ENCODE measurements at regions not wholly inside any gene's neighbourhood (a gene's known extent, or its start where the extent isn't known, plus 50 kb on each side); places are given as distances from the start of the nearest gene placed in this dataset.

DNA sequence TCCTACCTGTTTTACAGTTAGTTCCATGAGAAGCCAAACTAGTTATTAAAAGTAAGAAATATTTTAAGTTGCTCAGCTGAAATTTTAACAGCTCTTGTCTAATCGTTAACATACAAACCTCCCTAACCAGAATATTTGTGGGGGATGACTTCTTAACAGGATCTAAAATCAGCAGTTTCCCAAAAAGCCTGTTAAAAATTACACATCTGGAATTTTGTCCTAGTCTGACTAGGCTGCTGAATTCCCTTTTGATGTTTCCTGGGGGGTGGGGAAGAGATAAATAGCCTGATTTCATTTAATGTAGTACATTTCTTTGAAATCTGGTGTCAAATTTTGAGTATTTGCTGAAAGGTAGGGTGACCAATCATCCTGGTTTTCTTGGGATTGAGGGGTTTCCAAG is 78.8 kb upstream of the ARHGAP29 start:
- peak overlapping the region; percentile 63 for H3K27ac ChIP-seq (ENCODE audit: low read depth, low read length)
- BruUV-seq (replicated peaks), result no TSS peak
- no peaks in the 10 kb centered on the region for H3K9me3 ChIP-seq (ENCODE audit: control insufficient read depth in 1 of 2, insufficient read depth in 1 of 2, low read depth in 1 of 2, low read length in 2 of 2)
- no peak overlapping the region for H2AFZ ChIP-seq (ENCODE audit: low read depth, low read length, poor library complexity, severe bottlenecking)
- ATAC-seq (no peak), DNase-seq (ENCODE audit: low read depth, low spot score) (no peak)
- no peaks in the 10 kb centered on the region for H4K20me1 ChIP-seq (ENCODE audit: insufficient read depth)
- no peaks in the 10 kb centered on the region for H3K79me2 ChIP-seq (ENCODE audit: insufficient read depth, low read length)
- no peaks in the 10 kb centered on the region for H3K36me3 ChIP-seq (ENCODE audit: control insufficient read depth in 1 of 2, insufficient read depth in 2 of 2, low read length in 2 of 2)
- H3K27me3 ChIP-seq (ENCODE audit: insufficient read depth, low read length), result no peaks in the 10 kb centered on the region
- H3K4me3 ChIP-seq (replicated peaks in 1 of 2; ENCODE audit: low read depth in 1 of 2, low read length in 2 of 2), result no peak overlapping the region
- H3K9ac ChIP-seq (ENCODE audit: low read length), result peak overlapping the region; percentile 36
- ChIA-PET RAD21 (ENCODE audit: low non-redundant PET in 1 of 2, low total read pairs in 2 of 2, uncharacterized antibody in 2 of 2, unreplicated experiment in 2 of 2) (no interaction called here), CTCF (interaction anchor here (2.4 kb wide), 1 partner anchor 19 kb away, joined by 10 read pairs; no protein-coding TSS in a partner anchor), POLR2A (interaction anchor here (2.0 to 3.2 kb wide), 4 partner anchors 10 to 79 kb away, joined by 6 to 27 read pairs (median 22); partner anchors contain the start of gene ARHGAP29)
- peak overlapping the region; percentile 52 for H3K4me2 ChIP-seq (ENCODE audit: low read length)
- H3K4me1 ChIP-seq (ENCODE audit: control insufficient read depth in 1 of 2, insufficient read depth in 2 of 2, low read length in 2 of 2), result peaks cover 72 to 88% of the 10 kb centered on the region in 2 experiments
- intact Hi-C loops (cut with micrococcal nuclease), result no loop called here
- H3K9me2 ChIP-seq (ENCODE audit: insufficient read depth), result no peaks in the 10 kb centered on the region
- TF ChIP-seq, protein P1, sequence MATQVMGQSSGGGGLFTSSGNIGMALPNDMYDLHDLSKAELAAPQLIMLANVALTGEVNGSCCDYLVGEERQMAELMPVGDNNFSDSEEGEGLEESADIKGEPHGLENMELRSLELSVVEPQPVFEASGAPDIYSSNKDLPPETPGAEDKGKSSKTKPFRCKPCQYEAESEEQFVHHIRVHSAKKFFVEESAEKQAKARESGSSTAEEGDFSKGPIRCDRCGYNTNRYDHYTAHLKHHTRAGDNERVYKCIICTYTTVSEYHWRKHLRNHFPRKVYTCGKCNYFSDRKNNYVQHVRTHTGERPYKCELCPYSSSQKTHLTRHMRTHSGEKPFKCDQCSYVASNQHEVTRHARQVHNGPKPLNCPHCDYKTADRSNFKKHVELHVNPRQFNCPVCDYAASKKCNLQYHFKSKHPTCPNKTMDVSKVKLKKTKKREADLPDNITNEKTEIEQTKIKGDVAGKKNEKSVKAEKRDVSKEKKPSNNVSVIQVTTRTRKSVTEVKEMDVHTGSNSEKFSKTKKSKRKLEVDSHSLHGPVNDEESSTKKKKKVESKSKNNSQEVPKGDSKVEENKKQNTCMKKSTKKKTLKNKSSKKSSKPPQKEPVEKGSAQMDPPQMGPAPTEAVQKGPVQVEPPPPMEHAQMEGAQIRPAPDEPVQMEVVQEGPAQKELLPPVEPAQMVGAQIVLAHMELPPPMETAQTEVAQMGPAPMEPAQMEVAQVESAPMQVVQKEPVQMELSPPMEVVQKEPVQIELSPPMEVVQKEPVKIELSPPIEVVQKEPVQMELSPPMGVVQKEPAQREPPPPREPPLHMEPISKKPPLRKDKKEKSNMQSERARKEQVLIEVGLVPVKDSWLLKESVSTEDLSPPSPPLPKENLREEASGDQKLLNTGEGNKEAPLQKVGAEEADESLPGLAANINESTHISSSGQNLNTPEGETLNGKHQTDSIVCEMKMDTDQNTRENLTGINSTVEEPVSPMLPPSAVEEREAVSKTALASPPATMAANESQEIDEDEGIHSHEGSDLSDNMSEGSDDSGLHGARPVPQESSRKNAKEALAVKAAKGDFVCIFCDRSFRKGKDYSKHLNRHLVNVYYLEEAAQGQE (IDR thresholded peaks at IDR 0.05; ENCODE audit: low read depth), result no peak
- TF ChIP-seq, protein P2, sequence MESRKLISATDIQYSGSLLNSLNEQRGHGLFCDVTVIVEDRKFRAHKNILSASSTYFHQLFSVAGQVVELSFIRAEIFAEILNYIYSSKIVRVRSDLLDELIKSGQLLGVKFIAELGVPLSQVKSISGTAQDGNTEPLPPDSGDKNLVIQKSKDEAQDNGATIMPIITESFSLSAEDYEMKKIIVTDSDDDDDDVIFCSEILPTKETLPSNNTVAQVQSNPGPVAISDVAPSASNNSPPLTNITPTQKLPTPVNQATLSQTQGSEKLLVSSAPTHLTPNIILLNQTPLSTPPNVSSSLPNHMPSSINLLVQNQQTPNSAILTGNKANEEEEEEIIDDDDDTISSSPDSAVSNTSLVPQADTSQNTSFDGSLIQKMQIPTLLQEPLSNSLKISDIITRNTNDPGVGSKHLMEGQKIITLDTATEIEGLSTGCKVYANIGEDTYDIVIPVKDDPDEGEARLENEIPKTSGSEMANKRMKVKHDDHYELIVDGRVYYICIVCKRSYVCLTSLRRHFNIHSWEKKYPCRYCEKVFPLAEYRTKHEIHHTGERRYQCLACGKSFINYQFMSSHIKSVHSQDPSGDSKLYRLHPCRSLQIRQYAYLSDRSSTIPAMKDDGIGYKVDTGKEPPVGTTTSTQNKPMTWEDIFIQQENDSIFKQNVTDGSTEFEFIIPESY (IDR thresholded peaks at IDR 0.05; ENCODE audit: extremely low read depth, insufficient replicate concordance, low read length), result no peak
- TF ChIP-seq SRF (IDR thresholded peaks at IDR 0.05; ENCODE audit: low read depth), result no peak
- TF ChIP-seq MAX (IDR thresholded peaks at IDR 0.05), result no peak

Measured in HCT116 (cell line).